ENCODE measurements at regions not wholly inside any gene's neighbourhood (a gene's known extent, or its start where the extent isn't known, plus 50 kb on each side); places are given as distances from the start of the nearest gene placed in this dataset.

- DNase-seq (ENCODE audit: low read depth, low spot score) = no peak
- no peak overlapping the region for H3K4me3 ChIP-seq (ENCODE audit: low read depth, low read length)
- ChIA-PET POLR2A (no interaction called here), CTCF (interaction anchor here (0.7 to 2.7 kb wide), 14 partner anchors 8 to 1924 kb away, joined by 3 to 34 read pairs (median 5); no protein-coding TSS in a partner anchor)
- TF ChIP-seq, protein P1, sequence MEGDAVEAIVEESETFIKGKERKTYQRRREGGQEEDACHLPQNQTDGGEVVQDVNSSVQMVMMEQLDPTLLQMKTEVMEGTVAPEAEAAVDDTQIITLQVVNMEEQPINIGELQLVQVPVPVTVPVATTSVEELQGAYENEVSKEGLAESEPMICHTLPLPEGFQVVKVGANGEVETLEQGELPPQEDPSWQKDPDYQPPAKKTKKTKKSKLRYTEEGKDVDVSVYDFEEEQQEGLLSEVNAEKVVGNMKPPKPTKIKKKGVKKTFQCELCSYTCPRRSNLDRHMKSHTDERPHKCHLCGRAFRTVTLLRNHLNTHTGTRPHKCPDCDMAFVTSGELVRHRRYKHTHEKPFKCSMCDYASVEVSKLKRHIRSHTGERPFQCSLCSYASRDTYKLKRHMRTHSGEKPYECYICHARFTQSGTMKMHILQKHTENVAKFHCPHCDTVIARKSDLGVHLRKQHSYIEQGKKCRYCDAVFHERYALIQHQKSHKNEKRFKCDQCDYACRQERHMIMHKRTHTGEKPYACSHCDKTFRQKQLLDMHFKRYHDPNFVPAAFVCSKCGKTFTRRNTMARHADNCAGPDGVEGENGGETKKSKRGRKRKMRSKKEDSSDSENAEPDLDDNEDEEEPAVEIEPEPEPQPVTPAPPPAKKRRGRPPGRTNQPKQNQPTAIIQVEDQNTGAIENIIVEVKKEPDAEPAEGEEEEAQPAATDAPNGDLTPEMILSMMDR (IDR thresholded peaks at IDR 0.05; ENCODE audit: insufficient read depth, low read length, missing control alignments) = no peak
Observed at GRCh38 chr2:137837830-137838229, 126.4 kb upstream of the HNMT start.

DNA sequence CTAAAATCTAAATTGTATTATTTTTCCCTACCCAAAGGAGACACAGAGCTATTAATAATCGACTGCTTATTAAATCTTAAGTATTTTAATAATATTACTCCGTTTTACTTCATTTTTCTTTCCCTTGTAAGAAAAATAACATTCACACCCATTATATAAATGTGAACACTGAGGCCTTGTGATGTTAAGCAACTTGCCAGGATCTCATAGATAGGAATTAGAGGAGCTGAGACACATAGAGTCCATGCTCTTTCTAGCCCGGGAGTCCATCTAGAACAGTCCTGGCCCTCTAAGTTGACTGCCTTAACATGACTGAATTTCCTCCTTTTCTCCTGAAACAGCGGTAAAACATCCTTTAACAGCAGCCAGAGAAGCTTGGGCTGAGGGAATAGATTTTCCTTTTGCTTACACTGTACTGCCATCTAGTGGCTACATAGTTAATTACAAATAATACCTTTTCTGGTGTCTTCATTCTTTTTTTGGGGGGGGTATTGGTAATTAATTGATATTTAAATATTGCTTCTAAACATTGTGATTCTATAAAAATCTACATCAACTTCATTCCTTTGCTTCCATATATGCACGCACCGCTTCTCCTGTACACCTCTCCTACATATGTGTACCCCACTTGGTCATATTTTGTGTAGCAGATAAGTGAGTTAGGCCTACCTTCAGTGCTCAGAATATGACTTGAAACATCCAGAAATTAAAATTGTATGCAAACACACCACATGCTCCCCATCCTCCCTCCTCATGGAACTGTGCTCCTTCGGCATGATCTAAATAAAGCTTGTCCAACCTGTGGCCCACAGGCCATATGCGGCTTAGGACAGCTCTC lies 125.8 kb upstream of the HNMT start:
- H3K4me3 ChIP-seq (ENCODE audit: low read depth, low read length) = no peak overlapping the region
- CTCF ChIA-PET = interaction anchor here (0.7 to 2.7 kb wide), 17 partner anchors 9 to 1951 kb away, joined by 3 to 34 read pairs (median 5); no protein-coding TSS in a partner anchor
- POLR2A ChIA-PET = no interaction called here
- no peak for DNase-seq (ENCODE audit: low read depth, low spot score)
- TF ChIP-seq, protein P1 (IDR thresholded peaks at IDR 0.05; ENCODE audit: insufficient read depth, low read length, missing control alignments) = peak; percentile 32

GRCh38 chr2:137842430-137842829 lies 121.8 kb upstream of the HNMT start:
- TF ChIP-seq, protein P1 (IDR thresholded peaks at IDR 0.05; ENCODE audit: insufficient read depth, low read length, missing control alignments) = no peak
- DNase-seq (ENCODE audit: low read depth, low spot score) = no peak
- CTCF ChIA-PET = interaction anchor here (1.5 kb wide), 1 partner anchor 9 kb away, joined by 3 read pairs; no protein-coding TSS in a partner anchor
- H3K4me3 ChIP-seq (ENCODE audit: low read depth, low read length) = no peak overlapping the region
- POLR2A ChIA-PET = no interaction called here

DNA sequence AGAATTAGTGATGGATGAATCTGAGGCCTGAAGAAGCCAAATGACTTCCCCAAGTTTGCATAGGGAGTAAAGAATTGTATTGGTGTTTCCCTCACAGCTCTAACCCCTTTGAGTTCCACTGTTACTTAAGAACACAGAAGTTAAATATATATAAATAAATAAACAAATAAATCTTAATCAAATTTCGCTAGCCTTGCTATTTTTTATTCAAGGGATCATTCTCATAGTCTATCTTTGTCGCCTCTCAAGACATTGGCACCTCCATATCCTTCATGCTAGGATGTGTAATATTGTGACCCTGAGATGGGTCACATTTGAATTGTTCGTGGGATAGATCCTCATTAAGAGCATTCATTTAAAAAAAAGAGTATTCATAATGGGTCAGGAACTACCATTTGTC lies 121.3 kb upstream of the HNMT start:
- TF ChIP-seq, protein P1 (IDR thresholded peaks at IDR 0.05; ENCODE audit: insufficient read depth, low read length, missing control alignments) = no peak
- no peak for DNase-seq (ENCODE audit: low read depth, low spot score)
- no peak overlapping the region for H3K4me3 ChIP-seq (ENCODE audit: low read depth, low read length)
- ChIA-PET POLR2A (no interaction called here), CTCF (no interaction called here)

DNA sequence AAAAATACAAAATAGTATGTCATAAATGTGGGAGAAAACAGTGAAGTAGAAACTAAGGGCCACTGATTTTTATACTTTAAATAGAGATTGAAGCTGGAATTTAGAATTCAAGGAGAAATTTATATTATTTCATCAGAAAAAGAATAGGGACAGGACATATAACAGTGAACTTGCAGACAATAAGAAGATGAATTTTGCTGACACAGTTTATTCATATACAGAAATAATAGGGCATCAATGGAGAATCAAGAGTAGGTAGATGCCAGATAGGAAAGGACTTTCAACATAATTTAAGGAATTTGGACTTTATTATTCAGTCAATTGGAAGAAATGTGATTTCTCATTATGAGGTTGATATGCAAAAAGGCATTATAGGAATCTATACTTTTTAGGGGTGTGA lies 118.9 kb upstream of the HNMT start:
- CTCF ChIA-PET = no interaction called here
- no peak for DNase-seq (ENCODE audit: low read depth, low spot score)
- TF ChIP-seq, protein P1 (IDR thresholded peaks at IDR 0.05; ENCODE audit: insufficient read depth, low read length, missing control alignments) = no peak
- POLR2A ChIA-PET = no interaction called here
- no peak overlapping the region for H3K4me3 ChIP-seq (ENCODE audit: low read depth, low read length)

GRCh38 chr2:137846993-137847392 lies 117.3 kb upstream of the HNMT start:
- ChIA-PET CTCF (no interaction called here), POLR2A (no interaction called here)
- TF ChIP-seq, protein P1 (IDR thresholded peaks at IDR 0.05; ENCODE audit: insufficient read depth, low read length, missing control alignments) = no peak
- no peak overlapping the region for H3K4me3 ChIP-seq (ENCODE audit: low read depth, low read length)
- DNase-seq (ENCODE audit: low read depth, low spot score) = no peak

Measured in AG04449 (cell line).